ENCODE measurements at regions not wholly inside any gene's neighbourhood (a gene's known extent, or its start where the extent isn't known, plus 50 kb on each side); places are given as distances from the start of the nearest gene placed in this dataset.
A peak's percentile ranks its signal among the peaks of the same experiment; 100 is the strongest.

DNA sequence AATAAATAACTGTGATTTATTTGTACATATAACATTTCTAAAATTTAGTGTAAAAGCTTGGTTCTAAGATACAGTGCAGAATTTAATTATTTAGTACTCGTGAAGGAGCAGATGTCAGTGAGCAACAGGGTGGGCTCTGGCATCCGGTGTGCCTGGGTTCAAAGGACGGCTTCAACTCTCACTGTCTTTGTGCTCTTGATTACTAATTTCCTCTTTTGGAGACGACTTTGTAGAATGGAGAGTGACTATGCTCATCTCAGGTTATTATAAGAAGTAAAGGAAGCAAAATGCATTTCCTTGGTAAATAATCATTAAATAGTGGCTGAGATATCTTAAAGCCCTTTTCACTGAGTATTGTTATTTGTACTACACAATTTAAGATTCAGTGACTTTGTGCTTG, 271.7 kb downstream of the ASXL3 start:
- DNase-seq: no peak
- no peaks in the 10 kb centered on the region for H3K9me3 ChIP-seq
- TF ChIP-seq CTCF (IDR thresholded peaks at IDR 0.05): no peak
- no peak overlapping the region for H3K9ac ChIP-seq (ENCODE audit: low read depth in 2 of 2, low read length in 2 of 2)
- intact Hi-C loops (cut with DNase I): loop anchor here (10.0 kb wide), 1 partner anchor 105 kb away; no protein-coding TSS in a partner anchor
- H3K4me1 ChIP-seq: no peaks in the 10 kb centered on the region
- H3K27ac ChIP-seq: no peak overlapping the region
- H3K4me3 ChIP-seq: no peak overlapping the region
- H3K27me3 ChIP-seq: no peaks in the 10 kb centered on the region
- H3K36me3 ChIP-seq: no peaks in the 10 kb centered on the region

- no peak overlapping the region for H3K4me3 ChIP-seq
- no peaks in the 10 kb centered on the region for H3K9me3 ChIP-seq
- no peak for TF ChIP-seq CTCF (IDR thresholded peaks at IDR 0.05)
- H3K4me1 ChIP-seq: no peaks in the 10 kb centered on the region
- no peak overlapping the region for H3K9ac ChIP-seq (ENCODE audit: low read depth in 2 of 2, low read length in 2 of 2)
- no peaks in the 10 kb centered on the region for H3K36me3 ChIP-seq
- DNase-seq: no peak
- no peaks in the 10 kb centered on the region for H3K27me3 ChIP-seq
- no peak overlapping the region for H3K27ac ChIP-seq
- intact Hi-C loops (cut with DNase I): no loop called here
Measured at GRCh38 chr18:33844232-33844631, 266.2 kb downstream of the ASXL3 start.

- no peak overlapping the region for H3K9ac ChIP-seq (ENCODE audit: low read depth in 2 of 2, low read length in 2 of 2)
- no peaks in the 10 kb centered on the region for H3K27me3 ChIP-seq
- no peak overlapping the region for H3K27ac ChIP-seq
- H3K9me3 ChIP-seq: no peaks in the 10 kb centered on the region
- H3K4me3 ChIP-seq: no peak overlapping the region
- no peaks in the 10 kb centered on the region for H3K36me3 ChIP-seq
- no peaks in the 10 kb centered on the region for H3K4me1 ChIP-seq
- intact Hi-C loops (cut with DNase I): no loop called here
- no peak for TF ChIP-seq CTCF (IDR thresholded peaks at IDR 0.05)
- no peak for DNase-seq
Measured at GRCh38 chr18:33841221-33841967, 263.4 kb downstream of the ASXL3 start.

DNA sequence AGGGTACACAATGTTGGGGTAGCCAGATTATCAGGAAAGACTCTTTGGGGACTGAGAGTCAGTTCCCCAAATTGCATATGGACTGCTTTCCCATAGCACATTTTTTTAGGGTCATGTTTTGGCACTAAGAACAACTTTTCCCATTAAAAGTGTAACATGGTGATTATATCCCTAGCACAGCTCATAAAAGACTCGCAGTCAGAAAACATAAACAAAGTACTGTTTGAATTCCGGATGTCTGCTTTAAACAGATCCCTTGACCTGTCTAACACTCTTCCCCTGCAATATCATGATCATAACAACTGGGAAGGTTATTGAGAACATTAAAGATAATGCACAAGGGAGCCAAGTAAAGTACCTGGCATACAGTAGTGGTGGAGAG, 262.2 kb downstream of the ASXL3 start:
- intact Hi-C loops (cut with DNase I): no loop called here
- H3K27me3 ChIP-seq: no peaks in the 10 kb centered on the region
- H3K27ac ChIP-seq: no peak overlapping the region
- H3K4me3 ChIP-seq: no peak overlapping the region
- no peaks in the 10 kb centered on the region for H3K36me3 ChIP-seq
- no peak overlapping the region for H3K9ac ChIP-seq (ENCODE audit: low read depth in 2 of 2, low read length in 2 of 2)
- no peak for TF ChIP-seq CTCF (IDR thresholded peaks at IDR 0.05)
- DNase-seq: no peak
- no peaks in the 10 kb centered on the region for H3K4me1 ChIP-seq
- H3K9me3 ChIP-seq: no peaks in the 10 kb centered on the region

DNA sequence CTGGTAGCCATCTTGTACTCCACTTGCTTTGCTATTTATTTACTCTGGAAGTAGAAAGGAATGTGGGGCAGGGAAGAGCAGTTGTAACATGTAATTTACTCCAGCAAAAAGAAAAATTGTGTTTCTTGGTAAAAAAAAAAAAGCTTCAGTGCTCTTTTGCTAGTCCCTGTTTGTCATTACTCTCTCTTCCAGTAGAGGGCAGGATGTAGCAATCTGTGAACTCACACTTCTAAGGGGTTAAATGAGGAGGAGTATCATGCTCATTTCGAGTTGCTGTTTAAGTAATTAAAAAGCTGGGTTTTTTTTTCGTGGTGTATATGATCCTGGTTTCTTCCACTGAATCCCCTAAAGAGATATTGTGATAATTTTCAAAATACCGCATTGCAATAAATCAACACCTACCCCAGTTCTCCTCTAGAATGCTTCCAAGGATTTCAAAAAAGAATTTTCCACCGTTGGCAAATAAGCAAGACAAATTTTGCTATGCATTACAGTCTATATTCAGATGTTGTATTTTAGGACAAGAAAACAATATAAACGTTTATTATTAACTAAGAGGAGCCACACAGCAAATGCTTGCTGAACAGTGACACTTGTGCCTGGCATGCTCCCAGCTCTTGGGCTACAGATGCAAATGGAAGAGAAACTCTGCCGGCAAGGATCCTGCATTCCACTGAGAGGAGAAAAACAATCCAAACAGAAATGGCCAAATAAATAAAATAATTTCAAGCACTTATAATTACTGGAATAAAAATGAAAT, 261.6 kb downstream of the ASXL3 start:
- Histone ChIP-seq H3K27me3 (no peaks in the 10 kb centered on the region), H3K4me1 (no peaks in the 10 kb centered on the region), H3K9ac (ENCODE audit: low read depth in 2 of 2, low read length in 2 of 2) (no peak overlapping the region), H3K9me3 (no peaks in the 10 kb centered on the region), H3K27ac (no peak overlapping the region), H3K4me3 (no peak overlapping the region), H3K36me3 (no peaks in the 10 kb centered on the region)
- TF ChIP-seq CTCF (IDR thresholded peaks at IDR 0.05): peak; percentile 62
- intact Hi-C loops (cut with DNase I): loop anchor here (10.0 kb wide), 2 partner anchors 175 to 485 kb away; no protein-coding TSS in a partner anchor
- peak; percentile 49 for DNase-seq
